ENCODE measurements at regions not wholly inside any gene's neighbourhood (a gene's known extent, or its start where the extent isn't known, plus 50 kb on each side); places are given as distances from the start of the nearest gene placed in this dataset.

DNA sequence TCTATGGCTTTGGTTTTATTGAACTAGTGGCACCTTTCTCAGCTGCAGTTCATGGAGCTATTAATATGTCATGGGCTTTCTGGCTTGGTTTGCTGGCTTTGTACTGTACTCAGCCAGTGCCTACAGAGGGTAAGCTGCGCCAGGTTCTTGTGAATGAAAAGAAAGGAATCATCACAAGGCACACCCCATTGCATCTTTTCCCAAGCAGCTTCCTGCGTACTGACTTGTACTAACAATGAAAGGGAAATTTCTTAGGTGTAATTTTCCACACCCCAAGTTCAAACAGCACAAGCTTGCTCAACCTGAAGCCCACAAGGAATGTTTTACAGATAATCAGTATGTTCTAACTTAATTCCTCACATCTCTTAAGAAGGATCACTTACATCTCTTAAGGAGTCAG is 78.0 kb upstream of the TNFSF18 start:
- Histone ChIP-seq H3K27me3 (ENCODE audit: control insufficient read depth in 2 of 2, insufficient read depth in 2 of 2, low read length in 2 of 2) (peaks cover 3 to 9% of the 10 kb centered on the region in 2 experiments; a peak in 3 of 5 replicates), H3K4me1 (replicated peaks in 1 of 2; ENCODE audit: control insufficient read depth in 2 of 2, insufficient read depth in 2 of 2, low read length in 2 of 2) (no peaks in the 10 kb centered on the region), H3K27ac (ENCODE audit: extremely low read depth, low read depth, low read length) (no peak overlapping the region), H3K36me3 (ENCODE audit: control insufficient read depth, insufficient read depth, low read length) (no peaks in the 10 kb centered on the region), H3K79me2 (ENCODE audit: control insufficient read depth, insufficient read depth, low read length) (no peaks in the 10 kb centered on the region), H4K20me1 (replicated peaks; ENCODE audit: control insufficient read depth, insufficient read depth, low read length) (no peaks in the 10 kb centered on the region), H2AFZ (ENCODE audit: low read depth, low read length) (no peak overlapping the region), H3K4me2 (ENCODE audit: insufficient read depth, low read length) (no peak overlapping the region), H3K9me1 (ENCODE audit: control insufficient read depth, insufficient read depth, low read length) (no peaks in the 10 kb centered on the region), H3K9me3 (replicated peaks; ENCODE audit: control insufficient read depth, insufficient read depth, low read depth, low read length) (no peaks in the 10 kb centered on the region), H3K9ac (ENCODE audit: insufficient read depth in 1 of 2, low read depth in 2 of 2, low read length in 2 of 2) (no peak overlapping the region), H3K4me3 (no peak overlapping the region)
- intact Hi-C loops (cut with micrococcal nuclease) (no loop called here), in situ Hi-C loops (cut with MboI) (no loop called here)
- no peak for TF ChIP-seq RBM14 (IDR thresholded peaks at IDR 0.05; ENCODE audit: borderline replicate concordance, insufficient read depth, low read depth, low read length)
- ATAC-seq (no peak), FAIRE-seq (no peak), DNase-seq (ENCODE audit: extremely low read depth in 1 of 4, low spot score in 3 of 4) (no peak)
- 3% methylated on average over 2 of the region's 2 CpGs for WGBS (ENCODE audit: insufficient coverage, low coverage, missing lambda C conversion rate)
- no TSS peak for BruUV-seq (replicated peaks)
- ChIA-PET CTCF (ENCODE audit: low intra/inter-chr PET ratio) (no interaction called here), POLR2A (interaction anchor here (1.4 kb wide), 1 partner anchor 8 kb away, joined by 3 read pairs; no protein-coding TSS in a partner anchor)

DNA sequence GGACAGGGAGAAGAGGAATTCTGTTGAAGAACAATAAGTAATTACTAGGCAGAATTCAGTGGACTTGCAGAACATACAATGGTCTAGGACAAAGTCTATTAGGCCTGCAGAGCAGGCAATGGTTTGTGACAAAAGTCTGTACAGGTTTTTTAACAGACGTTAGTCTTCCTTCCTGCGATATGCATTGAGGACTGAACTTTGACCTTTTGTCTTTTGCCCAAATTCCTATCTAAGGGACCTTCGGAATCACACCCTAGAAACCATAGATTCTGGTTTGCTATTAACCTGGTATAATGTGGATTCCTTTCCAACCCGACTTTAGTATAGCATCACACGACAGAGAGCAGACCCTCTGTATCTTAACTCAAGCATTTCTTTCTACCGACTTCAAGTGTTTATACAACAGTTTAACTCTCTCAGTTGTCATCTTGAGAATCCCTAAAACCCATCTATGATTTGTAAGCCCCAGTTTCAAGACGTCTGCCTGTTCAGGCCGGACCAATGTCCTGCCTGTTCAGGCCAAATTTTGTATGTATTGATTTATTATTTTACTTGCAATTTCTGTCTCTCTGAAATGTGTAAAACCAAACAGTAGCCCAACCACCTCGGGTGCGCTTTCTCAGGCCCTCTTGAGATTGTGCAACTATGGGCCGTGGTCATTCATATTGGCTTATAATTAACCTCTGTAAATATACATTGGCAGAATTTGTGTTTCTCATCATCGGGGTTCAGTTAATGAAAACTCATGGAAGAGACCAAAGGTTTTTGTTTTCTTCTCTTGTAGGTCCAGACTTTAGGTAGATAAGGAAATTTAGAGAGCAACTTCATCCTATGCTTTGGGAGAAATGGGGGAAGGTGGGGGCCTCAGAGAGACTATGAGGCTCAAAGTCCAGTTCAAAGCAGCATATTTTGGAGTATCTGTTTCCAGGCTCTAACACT is 76.9 kb upstream of the TNFSF18 start:
- no peak overlapping the region for H3K9ac ChIP-seq (ENCODE audit: insufficient read depth in 1 of 2, low read depth in 2 of 2, low read length in 2 of 2)
- CTCF ChIA-PET (ENCODE audit: low intra/inter-chr PET ratio) = no interaction called here
- H3K9me3 ChIP-seq (replicated peaks; ENCODE audit: control insufficient read depth, insufficient read depth, low read depth, low read length) = no peaks in the 10 kb centered on the region
- H3K4me3 ChIP-seq = no peak overlapping the region
- H3K27me3 ChIP-seq (ENCODE audit: control insufficient read depth in 2 of 2, insufficient read depth in 2 of 2, low read length in 2 of 2) = peaks cover 3 to 9% of the 10 kb centered on the region in 2 experiments; a peak in 2 of 5 replicates
- DNase-seq (ENCODE audit: extremely low read depth in 1 of 4, low spot score in 3 of 4) = no peak
- H3K9me1 ChIP-seq (ENCODE audit: control insufficient read depth, insufficient read depth, low read length) = no peaks in the 10 kb centered on the region
- TF ChIP-seq NR2C1 (IDR thresholded peaks at IDR 0.05) (no peak), NR2C1 (tag; IDR thresholded peaks at IDR 0.05) (peak; percentile 66), NR2C2 (CRISPR knock-in tag; IDR thresholded peaks at IDR 0.05) (no peak), NR2C2 (tag; IDR thresholded peaks at IDR 0.05) (peak; percentile 36), CEBPG (CRISPR knock-in tag; IDR thresholded peaks at IDR 0.05) (no peak), CEBPG (tag; conservative IDR thresholded peaks at IDR 0.05 in 1 of 2, IDR thresholded peaks at IDR 0.05 in 1 of 2) (peak in 1 of 2 experiments; percentile 25; a peak in 1 of 4 replicates), CEBPB (tag; IDR thresholded peaks at IDR 0.05) (peak; percentile 49)
- TF ChIP-seq, protein P1, sequence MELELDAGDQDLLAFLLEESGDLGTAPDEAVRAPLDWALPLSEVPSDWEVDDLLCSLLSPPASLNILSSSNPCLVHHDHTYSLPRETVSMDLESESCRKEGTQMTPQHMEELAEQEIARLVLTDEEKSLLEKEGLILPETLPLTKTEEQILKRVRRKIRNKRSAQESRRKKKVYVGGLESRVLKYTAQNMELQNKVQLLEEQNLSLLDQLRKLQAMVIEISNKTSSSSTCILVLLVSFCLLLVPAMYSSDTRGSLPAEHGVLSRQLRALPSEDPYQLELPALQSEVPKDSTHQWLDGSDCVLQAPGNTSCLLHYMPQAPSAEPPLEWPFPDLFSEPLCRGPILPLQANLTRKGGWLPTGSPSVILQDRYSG (tag; conservative IDR thresholded peaks at IDR 0.05; ENCODE audit: low read depth) = no peak
- H3K79me2 ChIP-seq (ENCODE audit: control insufficient read depth, insufficient read depth, low read length) = no peaks in the 10 kb centered on the region
- no peaks in the 10 kb centered on the region for H3K36me3 ChIP-seq (ENCODE audit: control insufficient read depth, insufficient read depth, low read length)
- intact Hi-C loops (cut with micrococcal nuclease) (no loop called here), in situ Hi-C loops (cut with MboI) (no loop called here)
- no peaks in the 10 kb centered on the region for H3K4me1 ChIP-seq (replicated peaks in 1 of 2; ENCODE audit: control insufficient read depth in 2 of 2, insufficient read depth in 2 of 2, low read length in 2 of 2)
- no peak for FAIRE-seq
- 1% methylated on average over 12 of the region's 12 CpGs for WGBS (ENCODE audit: insufficient coverage, low coverage, missing lambda C conversion rate)
- no peak overlapping the region for H2AFZ ChIP-seq (ENCODE audit: low read depth, low read length)
- no peaks in the 10 kb centered on the region for H4K20me1 ChIP-seq (replicated peaks; ENCODE audit: control insufficient read depth, insufficient read depth, low read length)
- POLR2A ChIA-PET = no interaction called here
- H3K4me2 ChIP-seq (ENCODE audit: insufficient read depth, low read length) = no peak overlapping the region
- H3K27ac ChIP-seq (ENCODE audit: extremely low read depth, low read depth, low read length) = no peak overlapping the region
- no peak for ATAC-seq
- no TSS peak for BruUV-seq (replicated peaks)

Data from K562 (cell line).